Femur (tissue), 1 donor: ENCODE measurements at regions not wholly inside any gene's neighbourhood (a gene's known extent, or its start where the extent isn't known, plus 50 kb on each side); places are given as distances from the start of the nearest gene placed in this dataset.

Experiments used
- DNase-seq: peaks from one replicate; pipeline ENCODE4 v3.0.0-alpha.2; 2017

- no peak for DNase-seq
Measured at GRCh38 chr3:79542-79941, 117.0 kb upstream of the CHL1 start.

- no peak for DNase-seq
Measured at GRCh38 chr3:82508-82907, 114.1 kb upstream of the CHL1 start.

GRCh38 chr3:83096-83495 lies 113.5 kb upstream of the CHL1 start:
- no peak for DNase-seq

- no peak for DNase-seq
Measured at GRCh38 chr3:85180-85579, 111.4 kb upstream of the CHL1 start.

- no peak for DNase-seq
Measured at GRCh38 chr3:88267-88666, 108.3 kb upstream of the CHL1 start.

GRCh38 chr3:93746-94145 lies 102.8 kb upstream of the CHL1 start:
- DNase-seq: no peak

GRCh38 chr3:96259-96658 lies 100.3 kb upstream of the CHL1 start:
- DNase-seq: no peak

- no peak for DNase-seq
Measured at GRCh38 chr3:97417-98258, 98.9 kb upstream of the CHL1 start.

- DNase-seq: no peak
Measured at GRCh38 chr3:98259-98654, 98.3 kb upstream of the CHL1 start.

- no peak for DNase-seq
Measured at GRCh38 chr3:99506-99905, 97.1 kb upstream of the CHL1 start.

- no peak for DNase-seq
Measured at GRCh38 chr3:102484-102883, 94.1 kb upstream of the CHL1 start.

GRCh38 chr3:103991-104390 lies 92.6 kb upstream of the CHL1 start:
- DNase-seq: no peak

- DNase-seq: no peak
Measured at GRCh38 chr3:105585-105984, 91.0 kb upstream of the CHL1 start.

GRCh38 chr3:106619-107018 lies 89.9 kb upstream of the CHL1 start:
- no peak for DNase-seq

GRCh38 chr3:111143-112069 lies 85.2 kb upstream of the CHL1 start:
- no peak for DNase-seq

- DNase-seq: no peak
Measured at GRCh38 chr3:112773-113172, 83.8 kb upstream of the CHL1 start.

- DNase-seq: no peak
Measured at GRCh38 chr3:118666-119065, 77.9 kb upstream of the CHL1 start.

GRCh38 chr3:123341-123740 lies 73.2 kb upstream of the CHL1 start:
- DNase-seq: no peak

GRCh38 chr3:124557-125179 lies 71.9 kb upstream of the CHL1 start:
- DNase-seq: no peak

GRCh38 chr3:128515-129172 lies 67.9 kb upstream of the CHL1 start:
- DNase-seq: no peak

GRCh38 chr3:131151-131888 lies 65.2 kb upstream of the CHL1 start:
- no peak for DNase-seq

GRCh38 chr3:132378-132777 lies 64.2 kb upstream of the CHL1 start:
- DNase-seq: no peak
